B cell (primary cell): ENCODE measurements at regions not wholly inside any gene's neighbourhood (a gene's known extent, or its start where the extent isn't known, plus 50 kb on each side); places are given as distances from the start of the nearest gene placed in this dataset.

Experiments used
- EZH2 ChIP-seq: IDR thresholded peaks from 2 replicates; pipeline ENCODE4 v1.6.1; 2012; ENCODE audit warnings: borderline replicate concordance, low read depth, mild to moderate bottlenecking, moderate library complexity, low read length; ENCODE audit not compliant: insufficient read depth, poor library complexity, severe bottlenecking
- TF ChIP-seq, protein P1 (sequence below): fragments of 200-600 bp; IDR thresholded peaks from one replicate; pipeline ENCODE4 v1.8.0; 2022; ENCODE audit warnings: antibody characterized with exemption, mild to moderate bottlenecking

DNA sequence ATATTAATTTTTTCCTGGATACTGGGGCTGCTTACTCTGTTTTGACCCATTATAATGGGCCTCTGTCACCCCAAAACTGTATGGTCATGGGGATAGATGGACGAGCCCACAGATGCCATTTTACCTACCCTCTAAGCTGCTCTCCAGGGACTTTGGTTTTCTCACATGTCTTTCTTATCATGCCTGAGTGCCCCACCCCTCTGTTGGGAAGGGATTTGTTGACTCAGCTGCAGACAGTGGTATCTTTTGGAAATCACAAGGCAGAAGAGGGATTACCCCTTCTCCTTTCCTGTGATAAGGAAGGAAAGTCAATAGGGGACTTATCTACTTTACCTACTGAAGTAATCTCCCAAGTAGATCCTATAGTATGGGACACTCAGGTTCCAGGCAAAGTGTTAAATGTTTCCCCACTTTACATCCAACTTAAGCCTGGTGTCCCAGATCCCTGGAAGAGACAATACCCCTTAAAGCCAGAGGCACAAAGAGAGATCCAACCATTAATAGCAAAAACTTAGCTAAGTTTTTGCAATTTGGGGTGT lies 182.7 kb downstream of the RNF152 start:
- TF ChIP-seq, protein P1, sequence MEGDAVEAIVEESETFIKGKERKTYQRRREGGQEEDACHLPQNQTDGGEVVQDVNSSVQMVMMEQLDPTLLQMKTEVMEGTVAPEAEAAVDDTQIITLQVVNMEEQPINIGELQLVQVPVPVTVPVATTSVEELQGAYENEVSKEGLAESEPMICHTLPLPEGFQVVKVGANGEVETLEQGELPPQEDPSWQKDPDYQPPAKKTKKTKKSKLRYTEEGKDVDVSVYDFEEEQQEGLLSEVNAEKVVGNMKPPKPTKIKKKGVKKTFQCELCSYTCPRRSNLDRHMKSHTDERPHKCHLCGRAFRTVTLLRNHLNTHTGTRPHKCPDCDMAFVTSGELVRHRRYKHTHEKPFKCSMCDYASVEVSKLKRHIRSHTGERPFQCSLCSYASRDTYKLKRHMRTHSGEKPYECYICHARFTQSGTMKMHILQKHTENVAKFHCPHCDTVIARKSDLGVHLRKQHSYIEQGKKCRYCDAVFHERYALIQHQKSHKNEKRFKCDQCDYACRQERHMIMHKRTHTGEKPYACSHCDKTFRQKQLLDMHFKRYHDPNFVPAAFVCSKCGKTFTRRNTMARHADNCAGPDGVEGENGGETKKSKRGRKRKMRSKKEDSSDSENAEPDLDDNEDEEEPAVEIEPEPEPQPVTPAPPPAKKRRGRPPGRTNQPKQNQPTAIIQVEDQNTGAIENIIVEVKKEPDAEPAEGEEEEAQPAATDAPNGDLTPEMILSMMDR = no peak
- no peak for TF ChIP-seq EZH2
